GM19372 (cell line): ENCODE measurements at regions not wholly inside any gene's neighbourhood (a gene's known extent, or its start where the extent isn't known, plus 50 kb on each side); places are given as distances from the start of the nearest gene placed in this dataset.
"Not testable (repeated sequence)": the region's sequence is repeated elsewhere in the genome, so short reads cannot be mapped to it uniquely, and the experiment has no call there.

ENCODE experiments used
- ATAC-seq: cut with Tn5 transposase; IDR thresholded peaks from one replicate; pipeline ENCODE4 v1.9.1; 2021; ENCODE audit warnings: mild to moderate bottlenecking, low read depth, moderate library complexity; ENCODE audit not compliant: unreplicated experiment

- ATAC-seq, result no peak
Observed at GRCh38 chr5:89878140-89879132, 531.1 kb downstream of the CETN3 start.

GRCh38 chr5:89871906-89872305 lies 537.6 kb downstream of the CETN3 start:
- no peak for ATAC-seq

- no peak for ATAC-seq
Observed at GRCh38 chr5:89869346-89869745, 540.2 kb downstream of the CETN3 start.

GRCh38 chr5:89866410-89866809 lies 543.1 kb downstream of the CETN3 start:
- ATAC-seq, result no peak

GRCh38 chr5:89864941-89865340 lies 544.6 kb downstream of the CETN3 start:
- ATAC-seq, result no peak

GRCh38 chr5:89857790-89858189 lies 551.8 kb downstream of the CETN3 start:
- ATAC-seq, result no peak

- ATAC-seq, result no peak
Observed at GRCh38 chr5:89855417-89855816, 554.1 kb downstream of the CETN3 start.

GRCh38 chr5:89851911-89852310 lies 557.6 kb downstream of the CETN3 start:
- ATAC-seq, result no peak

GRCh38 chr5:89850513-89850865 lies 559.1 kb downstream of the CETN3 start:
- ATAC-seq, result no peak

- ATAC-seq, result no peak
Observed at GRCh38 chr5:89849830-89850512, 559.6 kb downstream of the CETN3 start.

- ATAC-seq, result no peak
Observed at GRCh38 chr5:89847743-89848142, 561.8 kb downstream of the CETN3 start.

- ATAC-seq, result no peak
Observed at GRCh38 chr5:89844548-89844947, 565.0 kb downstream of the CETN3 start.

GRCh38 chr5:89842531-89842930 lies 567.0 kb downstream of the CETN3 start:
- ATAC-seq, result no peak

- no peak for ATAC-seq
Observed at GRCh38 chr5:89840906-89841305, 568.6 kb downstream of the CETN3 start.

- ATAC-seq, result no peak
Observed at GRCh38 chr5:89830691-89831090, 578.9 kb downstream of the CETN3 start.

GRCh38 chr5:89827960-89828359 lies 581.6 kb downstream of the CETN3 start:
- no peak for ATAC-seq

GRCh38 chr5:89827359-89827758 lies 582.2 kb downstream of the CETN3 start:
- no peak for ATAC-seq

GRCh38 chr5:89826938-89827337 lies 582.6 kb downstream of the CETN3 start:
- ATAC-seq, result no peak

- no peak for ATAC-seq
Observed at GRCh38 chr5:89823046-89823445, 586.5 kb downstream of the CETN3 start.

- no peak for ATAC-seq
Observed at GRCh38 chr5:89817841-89818240, 591.7 kb downstream of the CETN3 start.

- ATAC-seq, result no peak
Observed at GRCh38 chr5:89816038-89816437, 593.5 kb downstream of the CETN3 start.

- ATAC-seq, result not testable (repeated sequence)
Observed at GRCh38 chr5:89800735-89801134, 608.8 kb downstream of the CETN3 start.
